ENCODE measurements at regions not wholly inside any gene's neighbourhood (a gene's known extent, or its start where the extent isn't known, plus 50 kb on each side); places are given as distances from the start of the nearest gene placed in this dataset.

DNA sequence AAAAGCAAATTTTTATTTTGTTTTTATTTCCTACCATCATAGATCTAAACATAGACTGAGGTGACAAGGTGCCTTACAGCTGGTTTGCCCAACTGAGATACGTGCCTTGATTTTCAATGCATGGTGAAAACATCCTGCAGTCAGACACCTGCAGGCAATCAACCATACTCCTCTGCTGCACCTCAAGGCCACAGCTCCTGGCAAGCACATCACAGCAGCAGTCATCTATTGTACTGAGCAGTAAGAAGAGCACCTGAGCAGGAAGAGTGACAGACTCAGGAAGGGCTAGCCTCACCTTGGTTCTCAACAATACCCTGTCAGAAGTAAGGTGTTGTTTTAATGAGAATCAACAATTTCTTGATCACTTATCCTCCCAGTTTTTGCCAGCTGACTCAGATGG lies 1206.8 kb upstream of the NRXN1 start:
- no peak for TF ChIP-seq CTCF (optimal IDR thresholded peaks at IDR 0.05 in 1 of 3, IDR thresholded peaks at IDR 0.05 in 1 of 3, conservative IDR thresholded peaks at IDR 0.05 in 1 of 3; ENCODE audit: extremely low read depth in 1 of 3, insufficient read depth in 2 of 3, low read length in 3 of 3)
- no peak for TF ChIP-seq EZH2 (IDR thresholded peaks at IDR 0.05; ENCODE audit: low read length)
